ENCODE measurements at regions not wholly inside any gene's neighbourhood (a gene's known extent, or its start where the extent isn't known, plus 50 kb on each side); places are given as distances from the start of the nearest gene placed in this dataset.

GRCh38 chr9:11915699-11916098 lies 777.5 kb upstream of the TYRP1 start:
- Histone ChIP-seq H3K79me1 (ENCODE audit: low read depth in 1 of 2, low read length in 2 of 2) (no peaks in the 10 kb centered on the region), H3K18ac (ENCODE audit: low read depth, low read length) (no peak overlapping the region), H3K4me3 (ENCODE audit: insufficient read depth, low read depth, low read length) (no peak overlapping the region), H2AK9ac (replicated peaks; ENCODE audit: low read depth, low read length, poor library complexity) (no peak overlapping the region), H3K14ac (replicated peaks; ENCODE audit: low read depth, low read length) (no peak overlapping the region), H2BK5ac (ENCODE audit: low read depth, low read length, poor library complexity, severe bottlenecking) (no peak overlapping the region), H3K9me1 (ENCODE audit: insufficient read depth, low read length) (no peaks in the 10 kb centered on the region), H3K27ac (ENCODE audit: insufficient read depth, low read length) (no peak overlapping the region), H3K56ac (ENCODE audit: extremely low read depth, insufficient read depth, low read length) (no peak overlapping the region), H3K27me3 (ENCODE audit: control insufficient read depth, insufficient read depth, low read length) (no peaks in the 10 kb centered on the region), H3K9me3 (ENCODE audit: control insufficient read depth, insufficient read depth, low read length) (peaks cover 6% of the 10 kb centered on the region), H2BK15ac (ENCODE audit: low read depth, low read length) (no peak overlapping the region), H2BK20ac (ENCODE audit: low read depth, low read length) (no peak overlapping the region), H3K23ac (ENCODE audit: low read depth, low read length) (no peak overlapping the region), H4K8ac (ENCODE audit: low read depth in 2 of 2, low read length in 2 of 2) (no peak overlapping the region), H4K20me1 (ENCODE audit: insufficient read depth, low read length) (no peaks in the 10 kb centered on the region), H2BK120ac (ENCODE audit: low read depth, low read length) (no peak overlapping the region), H3K4ac (ENCODE audit: low read depth, low read length) (no peak overlapping the region), H3K36me3 (ENCODE audit: control insufficient read depth, insufficient read depth, low read length) (no peaks in the 10 kb centered on the region), H3K4me1 (ENCODE audit: control insufficient read depth, insufficient read depth, low read length) (no peaks in the 10 kb centered on the region), H3K4me2 (ENCODE audit: low read depth, low read length) (no peak overlapping the region), H3K9ac (ENCODE audit: low read depth, low read length) (no peak overlapping the region), H2AK5ac (ENCODE audit: low read depth, low read length) (no peak overlapping the region), H4K91ac (ENCODE audit: insufficient read depth, low read depth, low read length) (no peak overlapping the region), H2AFZ (replicated peaks; ENCODE audit: low read length, poor library complexity) (no peak overlapping the region), H4K5ac (ENCODE audit: low read depth, low read length) (no peak overlapping the region)
- no CpG with 5 or more reads among the region's 2 CpGs for WGBS, 2 experiments (ENCODE audit: extremely low coverage in 2 of 2, insufficient read length in 1 of 2)
- intact Hi-C loops (cut with micrococcal nuclease): no loop called here
- no peak for DNase-seq
- no TSS peak for BruUV-seq (replicated peaks)
- TF ChIP-seq MAZ (IDR thresholded peaks at IDR 0.05; ENCODE audit: borderline replicate concordance, low read depth, low read length) (no peak), RAD21 (IDR thresholded peaks at IDR 0.05; ENCODE audit: low read length) (no peak), FOS (IDR thresholded peaks at IDR 0.05; ENCODE audit: low read depth, low read length) (no peak), CHD1 (IDR thresholded peaks at IDR 0.05; ENCODE audit: low read depth, low read length) (no peak), RCOR1 (IDR thresholded peaks at IDR 0.05; ENCODE audit: insufficient replicate concordance, low read length) (no peak), BHLHE40 (IDR thresholded peaks at IDR 0.05; ENCODE audit: low read depth, low read length) (no peak), CEBPB (IDR thresholded peaks at IDR 0.05; ENCODE audit: low read depth, low read length) (no peak), MXI1 (IDR thresholded peaks at IDR 0.05; ENCODE audit: borderline replicate concordance, low read depth, low read length) (no peak), SMC3 (IDR thresholded peaks at IDR 0.05; ENCODE audit: low read depth, low read length) (no peak)
- dilution Hi-C loops (cut with HindIII; ENCODE audit: low sequenced_read_pairs, unreplicated experiment): no loop called here
- in situ Hi-C loops (cut with MboI; ENCODE audit: low sequenced_read_pairs): no loop called here
- ChIA-PET CTCF (no interaction called here), POLR2A (ENCODE audit: unreplicated experiment) (no interaction called here)
- ATAC-seq (ENCODE audit: low read depth): no peak

Data from IMR-90 (cell line).